Cardiac muscle cell (in vitro differentiated cells and primary cell): ENCODE measurements at regions not wholly inside any gene's neighbourhood (a gene's known extent, or its start where the extent isn't known, plus 50 kb on each side); places are given as distances from the start of the nearest gene placed in this dataset.

Experiments used
- DNase-seq, 2 donors: peaks; one replicate each; pipeline versions ENCODE4 v3.0.0 to v3.0.0-alpha.2; 2010 to 2017; ENCODE audit warnings: low read depth in 1 of 2, low spot score in 1 of 2
- H3K27ac ChIP-seq: fragments of 200-600 bp; sonication (generic); 2 replicates; pipeline ENCODE4 v1.5.1; 2016
- H3K27me3 ChIP-seq: fragments of 200-600 bp; sonication (generic); 2 replicates; pipeline ENCODE4 v1.6.0; 2016; ENCODE audit warnings: control low read depth
- H3K36me3 ChIP-seq: fragments of 200-600 bp; sonication (generic); 2 replicates; pipeline ENCODE4 v1.5.1; 2016; ENCODE audit warnings: control low read depth
- H3K4me1 ChIP-seq: fragments of 200-600 bp; sonication (generic); 2 replicates; pipeline ENCODE4 v1.8.1; 2017; ENCODE audit warnings: low read depth, mild to moderate bottlenecking, mixed run types
- H3K4me3 ChIP-seq: fragments of 200-600 bp; sonication (generic); 2 replicates; pipeline ENCODE4 v1.5.1; 2016; ENCODE audit warnings: mild to moderate bottlenecking
- H3K9me3 ChIP-seq: fragments of 200-600 bp; sonication (generic); 2 replicates; pipeline ENCODE4 v1.5.1; 2017; ENCODE audit warnings: low read depth, mild to moderate bottlenecking, control low read depth
- CTCF ChIP-seq: IDR thresholded peaks from 2 replicates; pipeline ENCODE4 v1.5.1; 2012; ENCODE audit warnings: low read depth, mild to moderate bottlenecking, low read length

- Histone ChIP-seq H3K9me3 (no peaks in the 10 kb centered on the region), H3K27ac (no peak overlapping the region), H3K4me1 (no peaks in the 10 kb centered on the region), H3K27me3 (no peaks in the 10 kb centered on the region), H3K36me3 (no peaks in the 10 kb centered on the region), H3K4me3 (no peak overlapping the region)
- no peak for DNase-seq
- TF ChIP-seq CTCF = no peak
These were observed 780.3 kb downstream of the DTWD2 start for GRCh38 chr5:118208031-118208453.

- no peak for DNase-seq
- H3K27ac ChIP-seq = no peak overlapping the region
- no peaks in the 10 kb centered on the region for H3K36me3 ChIP-seq
- no peaks in the 10 kb centered on the region for H3K27me3 ChIP-seq
- H3K9me3 ChIP-seq = no peaks in the 10 kb centered on the region
- H3K4me1 ChIP-seq = no peaks in the 10 kb centered on the region
- no peak for TF ChIP-seq CTCF
- no peak overlapping the region for H3K4me3 ChIP-seq
These were observed 788.5 kb downstream of the DTWD2 start for GRCh38 chr5:118199801-118200200.

DNA sequence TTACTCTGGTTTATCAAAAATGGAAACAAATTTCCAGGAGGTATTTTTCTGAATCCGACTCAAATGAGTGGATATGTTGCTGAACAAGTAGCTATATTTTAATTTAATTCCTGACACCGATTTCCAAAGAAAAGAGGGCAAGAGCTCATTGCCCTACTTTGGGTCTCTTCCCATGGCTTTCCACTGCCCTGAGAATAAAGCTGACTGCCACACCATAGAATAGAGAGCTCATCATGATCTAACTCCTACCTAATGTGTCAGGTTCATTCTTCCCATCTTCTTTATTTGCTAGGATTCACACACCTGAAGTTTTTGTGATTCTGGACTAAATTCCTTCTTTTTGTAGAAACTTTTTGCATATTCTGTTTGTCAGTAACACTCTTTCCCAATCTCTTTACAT, 792.1 kb downstream of the DTWD2 start:
- Histone ChIP-seq H3K27me3 (no peaks in the 10 kb centered on the region), H3K27ac (no peak overlapping the region), H3K4me3 (no peak overlapping the region), H3K9me3 (no peaks in the 10 kb centered on the region), H3K36me3 (no peaks in the 10 kb centered on the region), H3K4me1 (no peaks in the 10 kb centered on the region)
- TF ChIP-seq CTCF = no peak
- no peak for DNase-seq

DNA sequence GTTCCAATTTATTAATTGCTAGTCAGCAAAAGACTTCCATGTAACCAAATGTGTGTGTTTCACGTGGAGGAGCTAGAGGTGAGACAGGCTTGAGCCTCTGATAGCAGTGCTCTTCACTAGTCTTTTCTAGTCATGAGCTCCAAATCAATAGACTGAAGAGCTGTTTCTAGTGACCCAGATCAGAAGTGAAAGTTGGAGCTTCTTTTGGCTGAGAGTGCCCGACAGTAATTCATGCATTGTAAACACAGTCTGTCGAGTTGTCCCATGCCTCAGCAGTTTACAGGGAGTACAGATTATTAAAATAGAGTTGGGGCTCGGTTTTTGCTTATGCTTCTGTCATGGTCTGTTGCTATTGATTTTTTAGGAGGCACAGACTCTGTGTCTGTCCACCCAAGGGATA, 793.1 kb downstream of the DTWD2 start:
- no peak overlapping the region for H3K4me3 ChIP-seq
- DNase-seq = no peak
- no peaks in the 10 kb centered on the region for H3K4me1 ChIP-seq
- no peaks in the 10 kb centered on the region for H3K27me3 ChIP-seq
- TF ChIP-seq CTCF = no peak
- H3K36me3 ChIP-seq = no peaks in the 10 kb centered on the region
- no peak overlapping the region for H3K27ac ChIP-seq
- H3K9me3 ChIP-seq = no peaks in the 10 kb centered on the region

GRCh38 chr5:118193194-118193905, 795.0 kb downstream of the DTWD2 start:
- H3K4me1 ChIP-seq = no peaks in the 10 kb centered on the region
- TF ChIP-seq CTCF = no peak
- no peak overlapping the region for H3K4me3 ChIP-seq
- no peak for DNase-seq
- H3K9me3 ChIP-seq = no peaks in the 10 kb centered on the region
- H3K27ac ChIP-seq = no peak overlapping the region
- no peaks in the 10 kb centered on the region for H3K36me3 ChIP-seq
- H3K27me3 ChIP-seq = no peaks in the 10 kb centered on the region
